Lower lobe of right lung (tissue), 2 donors: ENCODE measurements at regions not wholly inside any gene's neighbourhood (a gene's known extent, or its start where the extent isn't known, plus 50 kb on each side); places are given as distances from the start of the nearest gene placed in this dataset.

Experiments used
- ATAC-seq, 2 donors: fragments of 200-7000 bp; cut with Tn5 transposase; one replicate each; pipeline ENCODE4 v1.9.1; 2020 to 2022; ENCODE audit warnings: mild to moderate bottlenecking in 2 of 2, moderate library complexity in 2 of 2
- DNase-seq: peaks from one replicate; pipeline ENCODE4 v3.0.0-alpha.2; 2020
- H3K27ac ChIP-seq: fragments of 200-600 bp; one replicate; pipeline ENCODE4 v1.8.0; 2022
- H3K27me3 ChIP-seq: fragments of 200-600 bp; one replicate; pipeline ENCODE4 v1.8.0; 2022; ENCODE audit warnings: low read depth
- H3K36me3 ChIP-seq: fragments of 200-600 bp; one replicate; pipeline ENCODE4 v1.8.0; 2022; ENCODE audit warnings: mild to moderate bottlenecking
- H3K4me1 ChIP-seq: fragments of 200-600 bp; one replicate; pipeline ENCODE4 v1.8.0; 2022
- H3K4me3 ChIP-seq: fragments of 200-600 bp; one replicate; pipeline ENCODE4 v1.8.0; 2022; ENCODE audit warnings: mild to moderate bottlenecking
- H3K9me3 ChIP-seq: fragments of 200-600 bp; one replicate; pipeline ENCODE4 v1.8.0; 2022
- CTCF ChIP-seq: fragments of 200-600 bp; IDR thresholded peaks from one replicate; pipeline ENCODE4 v1.8.0; 2022; ENCODE audit warnings: antibody characterized with exemption, mild to moderate bottlenecking
- intact Hi-C: fragments of 100-400 bp; cut with DNase I; formaldehyde crosslinking; loops from one replicate; pipeline ENCODE4 v1.11.0; 2022
- donor health status: DM: no; HTN: yes; CAD: no; lungs with severe emphysema.

GRCh38 chr9:7284517-7284916 is 515.1 kb downstream of the DMAC1 start:
- DNase-seq: no peak
- Histone ChIP-seq H3K4me1 (no peaks in the 10 kb centered on the region), H3K36me3 (no peaks in the 10 kb centered on the region), H3K4me3 (no peak overlapping the region), H3K27ac (no peak overlapping the region), H3K27me3 (no peaks in the 10 kb centered on the region), H3K9me3 (no peaks in the 10 kb centered on the region)
- no peak for ATAC-seq
- TF ChIP-seq CTCF: no peak
- intact Hi-C loops: no loop called here

- H3K4me1 ChIP-seq: no peaks in the 10 kb centered on the region
- no peaks in the 10 kb centered on the region for H3K27me3 ChIP-seq
- H3K27ac ChIP-seq: no peak overlapping the region
- no peak for TF ChIP-seq CTCF
- H3K4me3 ChIP-seq: no peak overlapping the region
- intact Hi-C loops: no loop called here
- ATAC-seq: no peak
- H3K9me3 ChIP-seq: no peaks in the 10 kb centered on the region
- no peaks in the 10 kb centered on the region for H3K36me3 ChIP-seq
- DNase-seq: no peak
Observed at GRCh38 chr9:7284117-7284516, 515.5 kb downstream of the DMAC1 start.

- no peak for ATAC-seq
- Histone ChIP-seq H3K36me3 (no peaks in the 10 kb centered on the region), H3K4me3 (no peak overlapping the region), H3K27me3 (no peaks in the 10 kb centered on the region), H3K4me1 (no peaks in the 10 kb centered on the region), H3K27ac (no peak overlapping the region), H3K9me3 (no peaks in the 10 kb centered on the region)
- peak; percentile 34 for TF ChIP-seq CTCF
- no peak for DNase-seq
- intact Hi-C loops: no loop called here
Observed at GRCh38 chr9:7273575-7273974, 515.8 kb downstream of the KDM4C start.

GRCh38 chr9:7266911-7267595 is 509.3 kb downstream of the KDM4C start:
- no peak for TF ChIP-seq CTCF
- no peak overlapping the region for H3K27ac ChIP-seq
- H3K36me3 ChIP-seq: no peaks in the 10 kb centered on the region
- DNase-seq (no peak), ATAC-seq (no peak)
- intact Hi-C loops: no loop called here
- H3K4me1 ChIP-seq: no peaks in the 10 kb centered on the region
- H3K27me3 ChIP-seq: no peaks in the 10 kb centered on the region
- H3K4me3 ChIP-seq: no peak overlapping the region
- no peaks in the 10 kb centered on the region for H3K9me3 ChIP-seq

- Histone ChIP-seq H3K27ac (no peak overlapping the region), H3K4me1 (no peaks in the 10 kb centered on the region), H3K36me3 (no peaks in the 10 kb centered on the region), H3K27me3 (no peaks in the 10 kb centered on the region), H3K4me3 (no peak overlapping the region), H3K9me3 (no peaks in the 10 kb centered on the region)
- no peak for TF ChIP-seq CTCF
- DNase-seq (no peak), ATAC-seq (no peak)
- intact Hi-C loops: no loop called here
Observed at GRCh38 chr9:7265181-7265580, 507.4 kb downstream of the KDM4C start.
